DND-41 (cell line): ENCODE measurements at regions not wholly inside any gene's neighbourhood (a gene's known extent, or its start where the extent isn't known, plus 50 kb on each side); places are given as distances from the start of the nearest gene placed in this dataset.

Source experiments
- EZH2 ChIP-seq: IDR thresholded peaks from 3 replicates; pipeline ENCODE4 v1.6.1; 2012; ENCODE audit warnings: borderline replicate concordance, low read depth, mild to moderate bottlenecking, moderate library complexity, low read length, inconsistent platforms; ENCODE audit not compliant: severe bottlenecking
- TF ChIP-seq, protein P1 (sequence below): IDR thresholded peaks from 2 replicates; pipeline ENCODE4 v1.5.1; 2012; ENCODE audit warnings: borderline replicate concordance, low read length, moderate library complexity, mild to moderate bottlenecking; ENCODE audit not compliant: poor library complexity, severe bottlenecking; ENCODE audit errors: extremely low read depth

GRCh38 chr5:175328687-175329086 is 115.3 kb downstream of the DRD1 start:
- TF ChIP-seq, protein P1, sequence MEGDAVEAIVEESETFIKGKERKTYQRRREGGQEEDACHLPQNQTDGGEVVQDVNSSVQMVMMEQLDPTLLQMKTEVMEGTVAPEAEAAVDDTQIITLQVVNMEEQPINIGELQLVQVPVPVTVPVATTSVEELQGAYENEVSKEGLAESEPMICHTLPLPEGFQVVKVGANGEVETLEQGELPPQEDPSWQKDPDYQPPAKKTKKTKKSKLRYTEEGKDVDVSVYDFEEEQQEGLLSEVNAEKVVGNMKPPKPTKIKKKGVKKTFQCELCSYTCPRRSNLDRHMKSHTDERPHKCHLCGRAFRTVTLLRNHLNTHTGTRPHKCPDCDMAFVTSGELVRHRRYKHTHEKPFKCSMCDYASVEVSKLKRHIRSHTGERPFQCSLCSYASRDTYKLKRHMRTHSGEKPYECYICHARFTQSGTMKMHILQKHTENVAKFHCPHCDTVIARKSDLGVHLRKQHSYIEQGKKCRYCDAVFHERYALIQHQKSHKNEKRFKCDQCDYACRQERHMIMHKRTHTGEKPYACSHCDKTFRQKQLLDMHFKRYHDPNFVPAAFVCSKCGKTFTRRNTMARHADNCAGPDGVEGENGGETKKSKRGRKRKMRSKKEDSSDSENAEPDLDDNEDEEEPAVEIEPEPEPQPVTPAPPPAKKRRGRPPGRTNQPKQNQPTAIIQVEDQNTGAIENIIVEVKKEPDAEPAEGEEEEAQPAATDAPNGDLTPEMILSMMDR = no peak
- TF ChIP-seq EZH2 = no peak
